CD14-positive monocyte (primary cell): ENCODE measurements at regions not wholly inside any gene's neighbourhood (a gene's known extent, or its start where the extent isn't known, plus 50 kb on each side); places are given as distances from the start of the nearest gene placed in this dataset.

Experiments used
- DNase-seq, 3 donors: peaks; one replicate each; pipeline ENCODE4 v3.0.0-alpha.2; 2011 to 2022
- H2AFZ ChIP-seq: 2 replicates; pipeline ENCODE4 v1.6.0; 2012; ENCODE audit warnings: mild to moderate bottlenecking, low read depth, low read length, inconsistent platforms; ENCODE audit not compliant: insufficient read depth, poor library complexity, severe bottlenecking
- H3K27ac ChIP-seq, 2 donors: 1 replicate in 1 of 2; 2 replicates in 1 of 2; pipeline ENCODE4 v1.5.1; 2012 to 2013; ENCODE audit warnings: low read length in 2 of 2, control low read depth in 1 of 2, inconsistent platforms in 1 of 2, low read depth in 1 of 2, mild to moderate bottlenecking in 1 of 2
- H3K27me3 ChIP-seq, 2 donors: one replicate each; pipeline versions ENCODE4 v1.6.0 to v1.6.1; 2011 to 2013; ENCODE audit warnings: low read length in 2 of 2; ENCODE audit not compliant: control insufficient read depth in 2 of 2, insufficient read depth in 2 of 2
- H3K36me3 ChIP-seq, 2 donors: replicated peaks in 1 of 2; 1 replicate in 1 of 2; 2 replicates in 1 of 2; pipeline versions ENCODE4 v1.5.1 to v1.6.1; 2012 to 2013; ENCODE audit warnings: low read length in 2 of 2, control low read depth in 1 of 2, inconsistent platforms in 1 of 2, mild to moderate bottlenecking in 1 of 2; ENCODE audit not compliant: insufficient read depth in 2 of 2, control insufficient read depth in 1 of 2
- H3K4me1 ChIP-seq, 2 donors: 1 replicate in 1 of 2; 2 replicates in 1 of 2; pipeline versions ENCODE4 v1.5.1 to v1.6.1; 2012 to 2013; ENCODE audit warnings: low read length in 2 of 2, control low read depth in 1 of 2, inconsistent platforms in 1 of 2, mild to moderate bottlenecking in 1 of 2, moderate library complexity in 1 of 2; ENCODE audit not compliant: insufficient read depth in 2 of 2, control insufficient read depth in 1 of 2
- H3K4me2 ChIP-seq: replicated peaks from 2 replicates; pipeline ENCODE3; 2012; ENCODE audit warnings: low read length, moderate library complexity, mild to moderate bottlenecking; ENCODE audit not compliant: poor library complexity, severe bottlenecking; ENCODE audit errors: extremely low read depth
- H3K4me3 ChIP-seq, 3 experiments: fragments of 200-600 bp in 1 of 3; sonication (generic) in 1 of 3; replicated peaks in 1 of 3; 1 replicate in 2 of 3; 2 replicates in 1 of 3; pipeline ENCODE4 v1.5.1; 2011 to 2013; ENCODE audit warnings: low read length in 3 of 3, mild to moderate bottlenecking in 3 of 3, control low read depth in 2 of 3, low read depth in 2 of 3, inconsistent platforms in 1 of 3, moderate library complexity in 1 of 3
- H3K79me2 ChIP-seq: 2 replicates; pipeline ENCODE4 v1.6.0; 2012; ENCODE audit warnings: mild to moderate bottlenecking, control low read depth, inconsistent platforms, low read length, moderate library complexity; ENCODE audit not compliant: insufficient read depth
- H3K9ac ChIP-seq: 2 replicates; pipeline ENCODE4 v1.6.0; 2017; ENCODE audit warnings: low read length, mild to moderate bottlenecking; ENCODE audit not compliant: insufficient read depth, poor library complexity, severe bottlenecking
- H3K9me3 ChIP-seq, 2 donors: replicated peaks in 1 of 2; 1 replicate in 1 of 2; 2 replicates in 1 of 2; pipeline versions ENCODE4 v1.5.1 to v1.6.1; 2012 to 2013; ENCODE audit warnings: low read length in 2 of 2, control low read depth in 1 of 2; ENCODE audit not compliant: control insufficient read depth in 1 of 2, insufficient read depth in 1 of 2
- H4K20me1 ChIP-seq: 2 replicates; pipeline ENCODE4 v1.6.0; 2012; ENCODE audit warnings: mild to moderate bottlenecking, low read length, control low read depth, moderate library complexity; ENCODE audit not compliant: insufficient read depth
- H3K27ac Mint-ChIP-seq, 7 donors: one replicate each; pipeline ENCODE4 v1.8.0; 2020; ENCODE audit warnings: mild to moderate bottlenecking in 7 of 7, mixed read lengths in 7 of 7, moderate library complexity in 6 of 7, inconsistent platforms in 2 of 7
- H3K27me3 Mint-ChIP-seq, 3 donors: one replicate each; pipeline ENCODE4 v1.8.0; 2021 to 2022; ENCODE audit warnings: low read depth in 3 of 3, mild to moderate bottlenecking in 3 of 3, mixed read lengths in 3 of 3, moderate library complexity in 3 of 3, inconsistent platforms in 1 of 3
- H3K36me3 Mint-ChIP-seq, 2 donors: one replicate each; pipeline ENCODE4 v1.8.0; 2020; ENCODE audit warnings: mixed read lengths in 2 of 2, inconsistent platforms in 1 of 2, mild to moderate bottlenecking in 1 of 2
- H3K4me1 Mint-ChIP-seq: one replicate; pipeline ENCODE4 v1.8.0; 2020; ENCODE audit warnings: mild to moderate bottlenecking, mixed read lengths
- H3K4me3 Mint-ChIP-seq, 2 donors: one replicate each; pipeline ENCODE4 v1.8.0; 2020; ENCODE audit warnings: mild to moderate bottlenecking in 2 of 2, mixed read lengths in 2 of 2, moderate library complexity in 1 of 2
- H3K9me3 Mint-ChIP-seq, 7 donors: one replicate each; pipeline ENCODE4 v1.8.0; 2020 to 2022; ENCODE audit warnings: mixed read lengths in 7 of 7, mild to moderate bottlenecking in 6 of 7, moderate library complexity in 6 of 7, inconsistent platforms in 2 of 7
- CTCF ChIP-seq: fragments of 200-600 bp; IDR thresholded peaks from one replicate; pipeline ENCODE4 v1.8.0; 2022; ENCODE audit warnings: antibody characterized with exemption, mild to moderate bottlenecking
- WGBS: methylation state at CpG from one replicate; pipeline ENCODE4 v1.1.5; 2013; ENCODE audit warnings: missing lambda C conversion rate; ENCODE audit not compliant: insufficient coverage; 5-methylcytosine and 5-hydroxymethylcytosine counted together
- intact Hi-C, 2 donors: fragments of 100-400 bp; cut with micrococcal nuclease; formaldehyde crosslinking; loops; one replicate each; pipeline versions ENCODE4 v1.15.0 to v1.15.1; 2023

GRCh38 chr11:127424661-127425060 lies 424.1 kb upstream of the KIRREL3 start:
- Histone ChIP-seq H3K27ac (no peak overlapping the region), H3K9ac (no peak overlapping the region), H3K4me2 (no peak overlapping the region), H3K27me3 (no peaks in the 10 kb centered on the region), H3K9me3 (peaks cover 4% of the 10 kb centered on the region in 2 donors), H3K79me2 (no peaks in the 10 kb centered on the region), H2AFZ (no peak overlapping the region), H3K4me1 (no peaks in the 10 kb centered on the region), H4K20me1 (no peaks in the 10 kb centered on the region), H3K36me3 (no peaks in the 10 kb centered on the region), H3K4me3 (no peak overlapping the region)
- H3K27me3 Mint-ChIP-seq: no peaks in the 10 kb centered on the region
- H3K4me1 Mint-ChIP-seq: no peaks in the 10 kb centered on the region
- H3K27ac Mint-ChIP-seq: no peak overlapping the region
- H3K36me3 Mint-ChIP-seq: no peaks in the 10 kb centered on the region
- no peak for TF ChIP-seq CTCF
- H3K9me3 Mint-ChIP-seq: peaks cover 0 to 4% (median 0%) of the 10 kb centered on the region in 7 donors
- intact Hi-C loops: no loop called here
- DNase-seq: no peak
- H3K4me3 Mint-ChIP-seq: no peak overlapping the region
- WGBS: 93% methylated on average over 2 of the region's 2 CpGs

- Histone ChIP-seq H3K27ac (no peak overlapping the region), H2AFZ (no peak overlapping the region), H3K27me3 (no peaks in the 10 kb centered on the region), H3K36me3 (no peaks in the 10 kb centered on the region), H3K9me3 (peaks cover 4% of the 10 kb centered on the region in 2 donors), H3K4me2 (no peak overlapping the region), H3K4me1 (no peaks in the 10 kb centered on the region), H3K79me2 (no peaks in the 10 kb centered on the region), H4K20me1 (no peaks in the 10 kb centered on the region), H3K4me3 (no peak overlapping the region), H3K9ac (no peak overlapping the region)
- no peaks in the 10 kb centered on the region for H3K36me3 Mint-ChIP-seq
- peaks cover 0 to 2% (median 0%) of the 10 kb centered on the region in 3 donors for H3K27me3 Mint-ChIP-seq
- H3K4me1 Mint-ChIP-seq: no peaks in the 10 kb centered on the region
- H3K9me3 Mint-ChIP-seq: peaks cover 0 to 7% (median 5%) of the 10 kb centered on the region in 7 donors
- H3K27ac Mint-ChIP-seq: no peak overlapping the region
- TF ChIP-seq CTCF: no peak
- DNase-seq: no peak
- intact Hi-C loops: no loop called here
- H3K4me3 Mint-ChIP-seq: no peak overlapping the region
These were observed 419.6 kb upstream of the KIRREL3 start for GRCh38 chr11:127420139-127420538.
